Fibroblast of skin of left quadriceps (primary cell): ENCODE measurements at regions not wholly inside any gene's neighbourhood (a gene's known extent, or its start where the extent isn't known, plus 50 kb on each side); places are given as distances from the start of the nearest gene placed in this dataset.

Experiments used
- DNase-seq, 2 experiments: peaks; one replicate each; pipeline ENCODE4 v3.0.0-alpha.2; 2013; ENCODE audit warnings: low read depth in 2 of 2

- peak in 1 of 2 experiments; percentile 5 for DNase-seq
Observed at GRCh38 chr6:92069781-92070180, 1349.6 kb downstream of the EPHA7 start.

GRCh38 chr6:92052513-92052912 lies 1366.8 kb downstream of the EPHA7 start:
- no peak for DNase-seq

- no peak for DNase-seq
Observed at GRCh38 chr6:92050216-92050615, 1369.1 kb downstream of the EPHA7 start.

GRCh38 chr6:92047860-92048259 lies 1371.5 kb downstream of the EPHA7 start:
- DNase-seq: no peak

GRCh38 chr6:92047152-92047850 lies 1372.1 kb downstream of the EPHA7 start:
- DNase-seq: no peak

- DNase-seq: no peak
Observed at GRCh38 chr6:92044312-92044711, 1375.0 kb downstream of the EPHA7 start.

GRCh38 chr6:92043777-92044176 lies 1375.6 kb downstream of the EPHA7 start:
- no peak for DNase-seq

- DNase-seq: no peak
Observed at GRCh38 chr6:92026878-92027277, 1392.5 kb downstream of the EPHA7 start.

GRCh38 chr6:92024881-92025280 lies 1394.5 kb downstream of the EPHA7 start:
- no peak for DNase-seq

- no peak for DNase-seq
Observed at GRCh38 chr6:92024110-92024509, 1395.2 kb downstream of the EPHA7 start.

- DNase-seq: no peak
Observed at GRCh38 chr6:92023410-92023966, 1395.9 kb downstream of the EPHA7 start.

GRCh38 chr6:92011681-92012245 lies 1407.6 kb downstream of the EPHA7 start:
- no peak for DNase-seq

GRCh38 chr6:92008757-92009502 lies 1410.4 kb downstream of the EPHA7 start:
- no peak for DNase-seq

GRCh38 chr6:92000112-92000511 lies 1413.2 kb upstream of the MAP3K7 start:
- no peak for DNase-seq

GRCh38 chr6:91994787-91995186 lies 1407.9 kb upstream of the MAP3K7 start:
- no peak for DNase-seq

- DNase-seq: no peak
Observed at GRCh38 chr6:91982559-91982958, 1395.7 kb upstream of the MAP3K7 start.

GRCh38 chr6:91976797-91977196 lies 1389.9 kb upstream of the MAP3K7 start:
- DNase-seq: no peak

- DNase-seq: no peak
Observed at GRCh38 chr6:91970700-91971099, 1383.8 kb upstream of the MAP3K7 start.

GRCh38 chr6:91965872-91966271 lies 1379.0 kb upstream of the MAP3K7 start:
- no peak for DNase-seq

- no peak for DNase-seq
Observed at GRCh38 chr6:91961671-91962070, 1374.8 kb upstream of the MAP3K7 start.

GRCh38 chr6:91961236-91961635 lies 1374.4 kb upstream of the MAP3K7 start:
- DNase-seq: no peak

GRCh38 chr6:91941838-91942237 lies 1355.0 kb upstream of the MAP3K7 start:
- DNase-seq: no peak

- no peak for DNase-seq
Observed at GRCh38 chr6:91940801-91941200, 1353.9 kb upstream of the MAP3K7 start.
